H1 (cell line): ENCODE measurements at regions not wholly inside any gene's neighbourhood (a gene's known extent, or its start where the extent isn't known, plus 50 kb on each side); places are given as distances from the start of the nearest gene placed in this dataset.

Source experiments
- CTCF ChIA-PET: fragments of 300-600 bp; sonication (Branson Sonifier 250); formaldehyde crosslinking; loops from one replicate; lab custom pipeline; 2021; ENCODE audit not compliant: partially characterized antibody; lab: Charles Lee
- POLR2A ChIA-PET: fragments of 300-600 bp; sonication (Branson Sonifier 250); formaldehyde crosslinking; loops from one replicate; lab custom pipeline; 2021; ENCODE audit warnings: inconsistent platforms; ENCODE audit not compliant: partially characterized antibody; lab: Charles Lee
- DNase-seq, 2 experiments: peaks; one replicate each; pipeline versions ENCODE4 v3.0.0 to v3.0.0-alpha.2; 2010 to 2022; ENCODE audit warnings: low spot score in 2 of 2, low read depth in 1 of 2, mixed read lengths in 1 of 2
- FAIRE-seq: peaks from 2 replicates; lab custom pipeline; 2011; peaks lifted over from hg19 to GRCh38; lab: Jason Lieb, UNC
- H2AFZ ChIP-seq: 2 replicates; pipeline ENCODE4 v1.8.1; 2012; ENCODE audit warnings: low read length, inconsistent platforms
- H2AK5ac ChIP-seq: 2 replicates; pipeline ENCODE4 v1.6.1; 2013; ENCODE audit warnings: low read depth, low read length
- H2BK120ac ChIP-seq: replicated peaks from 2 replicates; pipeline ENCODE3; 2013; ENCODE audit warnings: low read depth, low read length, inconsistent platforms
- H2BK12ac ChIP-seq: 2 replicates; pipeline ENCODE4 v1.6.1; 2013; ENCODE audit warnings: low read depth, low read length
- H2BK15ac ChIP-seq: 2 replicates; pipeline ENCODE4 v1.6.1; 2013; ENCODE audit warnings: low read length
- H2BK20ac ChIP-seq: 2 replicates; pipeline ENCODE4 v1.6.1; 2013; ENCODE audit warnings: low read length
- H2BK5ac ChIP-seq: 2 replicates; pipeline ENCODE4 v1.6.1; 2013; ENCODE audit warnings: low read depth, low read length
- H3K14ac ChIP-seq: 2 replicates; pipeline ENCODE4 v1.6.1; 2013; ENCODE audit warnings: inconsistent platforms; ENCODE audit not compliant: insufficient read length
- H3K18ac ChIP-seq: 2 replicates; pipeline ENCODE4 v1.6.1; 2013; ENCODE audit warnings: low read length; ENCODE audit errors: extremely low read depth
- H3K23ac ChIP-seq: 2 replicates; pipeline ENCODE4 v1.6.1; 2013; ENCODE audit warnings: inconsistent platforms; ENCODE audit not compliant: insufficient read length
- H3K23me2 ChIP-seq: 2 replicates; pipeline ENCODE4 v1.6.1; 2013; ENCODE audit warnings: low read depth, low read length
- H3K27ac ChIP-seq: 2 replicates; pipeline ENCODE4 v1.6.1; 2011; ENCODE audit warnings: low read depth, low read length, inconsistent platforms
- H3K27me3 ChIP-seq, 4 experiments: replicated peaks in 1 of 4; 1 replicate in 1 of 4; 2 replicates in 3 of 4; pipeline versions ENCODE4 v1.6.1 to v1.8.1; 2011 to 2013; ENCODE audit warnings: low read length in 3 of 4, mild to moderate bottlenecking in 3 of 4, inconsistent platforms in 2 of 4, mixed read lengths in 2 of 4, moderate library complexity in 1 of 4; ENCODE audit not compliant: control insufficient read depth in 3 of 4, insufficient read depth in 3 of 4; ENCODE audit errors: extremely low read depth in 1 of 4
- H3K36me3 ChIP-seq, 4 experiments: 2 replicates each; pipeline versions ENCODE4 v1.6.1 to v1.8.1; 2011 to 2013; ENCODE audit warnings: mild to moderate bottlenecking in 4 of 4, low read length in 3 of 4, moderate library complexity in 2 of 4, control low read depth in 1 of 4, inconsistent platforms in 1 of 4; ENCODE audit not compliant: insufficient read depth in 4 of 4, control insufficient read depth in 2 of 4
- H3K4ac ChIP-seq: replicated peaks from 2 replicates; pipeline ENCODE3; 2013; ENCODE audit warnings: low read length, low read depth, mixed read lengths, inconsistent platforms; ENCODE audit not compliant: insufficient read length
- H3K4me1 ChIP-seq, 4 experiments: replicated peaks in 1 of 4; 1 replicate in 1 of 4; 2 replicates in 3 of 4; pipeline versions ENCODE4 v1.6.1 to v1.8.1; 2011 to 2013; ENCODE audit warnings: low read length in 3 of 4, inconsistent platforms in 2 of 4, mixed read lengths in 1 of 4; ENCODE audit not compliant: insufficient read depth in 4 of 4, control insufficient read depth in 3 of 4
- H3K4me2 ChIP-seq, 2 experiments: 2 replicates each; pipeline versions ENCODE4 v1.6.1 to v1.8.1; 2011 to 2013; ENCODE audit warnings: low read depth in 2 of 2, low read length in 2 of 2, control low read depth in 1 of 2, inconsistent platforms in 1 of 2, mild to moderate bottlenecking in 1 of 2; ENCODE audit not compliant: insufficient read depth in 1 of 2
- H3K4me3 ChIP-seq, 4 experiments: fragments of 200-600, 300-600 bp in 1 of 4; sonication (generic), shearing (Covaris generic), sonication (Bioruptor Twin) in 1 of 4; 2 replicates each; pipeline versions ENCODE4 v1.5.1 to v1.8.1; 2011 to 2016; ENCODE audit warnings: low read length in 4 of 4, low read depth in 3 of 4, control low read depth in 2 of 4, inconsistent platforms in 2 of 4, mild to moderate bottlenecking in 2 of 4, mixed read lengths in 1 of 4, moderate library complexity in 1 of 4; ENCODE audit not compliant: insufficient read depth in 2 of 4; ENCODE audit errors: extremely low read depth in 1 of 4
- H3K56ac ChIP-seq: replicated peaks from 2 replicates; pipeline ENCODE3; 2013; ENCODE audit warnings: low read depth, mild to moderate bottlenecking, mixed read lengths, low read length, inconsistent platforms; ENCODE audit not compliant: insufficient read length
- H3K79me1 ChIP-seq: 2 replicates; pipeline ENCODE4 v1.6.1; 2013; ENCODE audit warnings: low read depth, low read length, control low read depth
- H3K79me2 ChIP-seq, 2 experiments: 2 replicates each; pipeline versions ENCODE4 v1.6.1 to v1.8.1; 2012 to 2013; ENCODE audit warnings: low read length in 2 of 2, mild to moderate bottlenecking in 2 of 2, inconsistent platforms in 1 of 2; ENCODE audit not compliant: insufficient read depth in 2 of 2, control insufficient read depth in 1 of 2
- H3K9ac ChIP-seq, 4 experiments: replicated peaks in 1 of 4; 1 replicate in 1 of 4; 2 replicates in 3 of 4; pipeline versions ENCODE4 v1.6.1 to v1.8.1; 2011 to 2013; ENCODE audit warnings: low read depth in 3 of 4, low read length in 3 of 4, control low read depth in 2 of 4, mild to moderate bottlenecking in 2 of 4, moderate library complexity in 2 of 4, inconsistent platforms in 1 of 4; ENCODE audit errors: extremely low read depth in 1 of 4
- H3K9me3 ChIP-seq, 2 experiments: 2 replicates each; pipeline versions ENCODE4 v1.6.1 to v1.8.1; 2012 to 2013; ENCODE audit warnings: mild to moderate bottlenecking in 2 of 2, moderate library complexity in 2 of 2, control low read depth in 1 of 2, inconsistent platforms in 1 of 2, low read depth in 1 of 2, low read length in 1 of 2, mixed read lengths in 1 of 2; ENCODE audit not compliant: insufficient read depth in 2 of 2
- H4K20me1 ChIP-seq, 2 experiments: replicated peaks in 1 of 2; 2 replicates each; pipeline versions ENCODE3 to v1.8.1; 2011 to 2013; ENCODE audit warnings: inconsistent platforms in 2 of 2, low read length in 2 of 2, mild to moderate bottlenecking in 1 of 2; ENCODE audit not compliant: insufficient read depth in 2 of 2, control insufficient read depth in 1 of 2
- H4K5ac ChIP-seq: 2 replicates; pipeline ENCODE4 v1.6.1; 2013; ENCODE audit warnings: low read length, low read depth, mixed read lengths, inconsistent platforms; ENCODE audit not compliant: insufficient read length
- H4K8ac ChIP-seq: 2 replicates; pipeline ENCODE4 v1.8.0; 2013; ENCODE audit warnings: mild to moderate bottlenecking, moderate library complexity, low read length, inconsistent platforms; ENCODE audit not compliant: insufficient read depth; ENCODE audit errors: extremely low read depth
- H4K91ac ChIP-seq: replicated peaks from 2 replicates; pipeline ENCODE3; 2013; ENCODE audit warnings: low read length, mixed read lengths, inconsistent platforms; ENCODE audit not compliant: insufficient read length
- ATF2 ChIP-seq: IDR thresholded peaks from 2 replicates; pipeline ENCODE4 v1.6.1; 2012; ENCODE audit warnings: low read length, inconsistent platforms
- CBX5 ChIP-seq: fragments of 300-800, 300-1000 bp; sonication (generic); IDR thresholded peaks from 2 replicates; pipeline ENCODE4 v1.7.1; 2016; ENCODE audit warnings: antibody characterized with exemption, low read length, low read depth
- CBX8 ChIP-seq: fragments of 300-800, 300-1000 bp; sonication (generic); IDR thresholded peaks from 2 replicates; pipeline ENCODE4 v1.7.1; 2016; ENCODE audit warnings: low read depth, low read length, borderline replicate concordance
- CTCF ChIP-seq, 3 experiments: IDR thresholded peaks; 1 replicate in 2 of 3; 2 replicates in 1 of 3; pipeline versions ENCODE4 v1.5.1 to v1.6.1; 2011; ENCODE audit warnings: low read length in 3 of 3, mild to moderate bottlenecking in 3 of 3, inconsistent platforms in 2 of 3, low read depth in 1 of 3, moderate library complexity in 1 of 3; ENCODE audit not compliant: insufficient read depth in 1 of 3; ENCODE audit errors: control extremely low read depth in 1 of 3
- MAFK ChIP-seq: IDR thresholded peaks from 2 replicates; pipeline ENCODE4 v1.6.1; 2012; ENCODE audit warnings: low read depth, mild to moderate bottlenecking, improper control_type of control experiment, low read length
- SAP30 ChIP-seq: fragments of 300-600 bp; sonication (generic); IDR thresholded peaks from 2 replicates; pipeline ENCODE4 v1.7.1; 2012; ENCODE audit warnings: low read length, moderate library complexity, mild to moderate bottlenecking, inconsistent platforms; ENCODE audit not compliant: insufficient read depth, insufficient replicate concordance
- SUZ12 ChIP-seq: fragments of 200-600 bp; sonication (generic); IDR thresholded peaks from 2 replicates; pipeline ENCODE4 v1.6.1; 2012; ENCODE audit warnings: mild to moderate bottlenecking, inconsistent platforms, low read length, moderate library complexity, mixed read lengths
- USF2 ChIP-seq: IDR thresholded peaks from 2 replicates; pipeline ENCODE4 v1.6.1; 2011; ENCODE audit warnings: low read length, improper control_type of control experiment
- YY1 ChIP-seq: IDR thresholded peaks from 2 replicates; pipeline ENCODE4 v1.6.1; 2011; ENCODE audit warnings: low read depth, mild to moderate bottlenecking, low read length
- WGBS, 2 experiments: shearing (Covaris generic) in 1 of 2; methylation state at CpG; one replicate each; pipeline versions ENCODE4 v1.1.6 to v1.1.7; 2013 to 2015; ENCODE audit warnings: low lambda C conversion rate in 2 of 2, mixed read lengths in 2 of 2, inconsistent platforms in 1 of 2, low coverage in 1 of 2, missing lambda C conversion rate in 1 of 2; ENCODE audit not compliant: insufficient replicate concordance in 2 of 2, insufficient coverage in 1 of 2, insufficient read length in 1 of 2; ENCODE audit errors: extremely low coverage in 1 of 2, missing lambda C conversion rate in 1 of 2; 5-methylcytosine and 5-hydroxymethylcytosine counted together

GRCh38 chr11:13852481-13852880 is 110.0 kb upstream of the SPON1 start:
- Histone ChIP-seq H3K4me1 (no peaks in the 10 kb centered on the region), H3K4me2 (no peak overlapping the region), H2BK120ac (no peak overlapping the region), H2BK15ac (no peak overlapping the region), H3K23me2 (no peaks in the 10 kb centered on the region), H2AK5ac (no peak overlapping the region), H4K20me1 (no peaks in the 10 kb centered on the region), H3K9me3 (no peaks in the 10 kb centered on the region), H3K79me1 (no peaks in the 10 kb centered on the region), H3K14ac (no peak overlapping the region), H3K27ac (no peak overlapping the region), H3K36me3 (no peaks in the 10 kb centered on the region), H3K18ac (no peak overlapping the region), H3K4ac (no peak overlapping the region), H4K5ac (no peak overlapping the region), H3K23ac (no peak overlapping the region), H3K27me3 (no peaks in the 10 kb centered on the region), H2BK20ac (no peak overlapping the region), H3K79me2 (no peaks in the 10 kb centered on the region), H2BK5ac (no peak overlapping the region), H3K9ac (no peak overlapping the region), H2AFZ (no peak overlapping the region), H4K91ac (no peak overlapping the region), H2BK12ac (no peak overlapping the region), H4K8ac (no peak overlapping the region), H3K4me3 (no peak overlapping the region), H3K56ac (no peak overlapping the region)
- FAIRE-seq, result no peak
- no peak for DNase-seq
- 85% methylated on average over 5 of the region's 5 CpGs; no CpG with 5 or more reads in 1 of the 2 experiments for WGBS, 2 experiments
- CTCF ChIA-PET, result no interaction called here
- POLR2A ChIA-PET, result no interaction called here
- TF ChIP-seq CBX5 (no peak), SUZ12 (no peak), CTCF (IDR thresholded peaks at IDR 0.05; ENCODE audit: control extremely low read depth in 1 of 3, insufficient read depth in 1 of 3, low read depth in 1 of 3, low read length in 3 of 3) (no peak), MAFK (no peak), USF2 (no peak), SAP30 (no peak), ATF2 (no peak), CBX8 (no peak), YY1 (no peak)
